Hepatocyte (in vitro differentiated cells): ENCODE measurements at regions not wholly inside any gene's neighbourhood (a gene's known extent, or its start where the extent isn't known, plus 50 kb on each side); places are given as distances from the start of the nearest gene placed in this dataset.

ENCODE experiments used
- DNase-seq: peaks from one replicate; pipeline ENCODE4 v3.0.0-alpha.2; 2016; ENCODE audit warnings: low spot score
- H2AFZ ChIP-seq: fragments of 200-600 bp; sonication (generic); 2 replicates; pipeline ENCODE4 v1.6.0; 2016; ENCODE audit warnings: antibody characterized with exemption, mild to moderate bottlenecking
- H3K27ac ChIP-seq: fragments of 200-600 bp; sonication (generic); 2 replicates; pipeline ENCODE4 v1.5.1; 2016; ENCODE audit warnings: mild to moderate bottlenecking
- H3K27me3 ChIP-seq: fragments of 200-600 bp; sonication (generic); 2 replicates; pipeline ENCODE4 v1.6.1; 2016
- H3K36me3 ChIP-seq: fragments of 200-600 bp; sonication (generic); replicated peaks from 2 replicates; pipeline ENCODE4 v1.5.1; 2016; ENCODE audit warnings: low read depth; ENCODE audit not compliant: insufficient read depth
- H3K4me1 ChIP-seq: fragments of 200-600 bp; sonication (generic); 2 replicates; pipeline ENCODE4 v1.5.1; 2016; ENCODE audit warnings: mild to moderate bottlenecking, moderate library complexity; ENCODE audit not compliant: insufficient read depth
- H3K4me2 ChIP-seq: fragments of 200-600 bp; sonication (generic); 2 replicates; pipeline ENCODE4 v1.6.0; 2016
- H3K4me3 ChIP-seq: fragments of 200-600 bp; sonication (generic); 2 replicates; pipeline ENCODE4 v1.5.1; 2016; ENCODE audit warnings: mild to moderate bottlenecking
- H3K79me2 ChIP-seq: fragments of 200-600 bp; sonication (generic); 2 replicates; pipeline ENCODE4 v1.6.0; 2017; ENCODE audit warnings: mild to moderate bottlenecking
- H3K9me2 ChIP-seq: fragments of 200-600 bp; sonication (generic); replicated peaks from 2 replicates; pipeline ENCODE4 v1.6.0; 2017; ENCODE audit warnings: mild to moderate bottlenecking; ENCODE audit not compliant: insufficient read depth
- H3K9me3 ChIP-seq: fragments of 200-600 bp; sonication (generic); 2 replicates; pipeline ENCODE4 v1.5.1; 2016; ENCODE audit warnings: low read depth, mild to moderate bottlenecking
- H4K20me1 ChIP-seq: fragments of 200-600 bp; sonication (generic); 2 replicates; pipeline ENCODE4 v1.6.0; 2016; ENCODE audit warnings: mild to moderate bottlenecking; ENCODE audit not compliant: insufficient read depth, poor library complexity, severe bottlenecking
- EZH2 ChIP-seq: fragments of 200-600 bp; sonication (generic); IDR thresholded peaks from 2 replicates; pipeline ENCODE4 v1.6.1; 2016; ENCODE audit warnings: antibody characterized with exemption, mild to moderate bottlenecking, borderline replicate concordance
- EZH2phosphoT487 ChIP-seq: fragments of 200-600 bp; sonication (generic); IDR thresholded peaks from one replicate; pipeline ENCODE4 v1.6.1; 2018; ENCODE audit warnings: antibody characterized with exemption, mild to moderate bottlenecking, low read depth, moderate library complexity; ENCODE audit not compliant: unreplicated experiment, severe bottlenecking
- WGBS: methylation state at CpG from one replicate; pipeline ENCODE4 v1.1.6; 2016; ENCODE audit warnings: low lambda C conversion rate; ENCODE audit errors: missing lambda C conversion rate; 5-methylcytosine and 5-hydroxymethylcytosine counted together
- TF ChIP-seq, protein P1 (sequence below): fragments of 200-600 bp; sonication (generic); IDR thresholded peaks from 2 replicates; pipeline ENCODE4 v1.5.1; 2016; ENCODE audit warnings: antibody characterized with exemption, mild to moderate bottlenecking; ENCODE audit not compliant: poor library complexity

DNA sequence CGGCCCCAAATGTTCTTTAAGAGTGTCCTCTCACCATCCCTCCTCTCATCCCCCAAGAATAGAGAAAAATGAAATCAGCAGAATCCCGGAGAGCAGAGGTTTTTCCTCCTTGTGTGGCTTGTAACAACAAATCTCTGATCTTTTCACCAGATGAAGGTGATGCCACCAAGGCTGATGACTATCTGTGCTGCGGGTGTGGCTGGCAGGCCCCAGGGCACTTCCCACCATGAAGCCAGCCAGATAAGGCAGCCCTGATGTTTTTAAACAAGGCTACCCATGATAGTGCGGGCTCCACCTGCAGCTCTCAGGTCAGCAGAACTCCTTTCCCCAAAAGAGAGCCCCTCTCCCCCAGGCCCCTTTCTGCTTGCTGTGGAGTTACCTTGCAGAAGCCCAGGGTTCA is 58.0 kb upstream of the PARP11 start:
- no peaks in the 10 kb centered on the region for H3K79me2 ChIP-seq
- no peaks in the 10 kb centered on the region for H3K9me2 ChIP-seq
- H3K4me1 ChIP-seq = peaks cover 21% of the 10 kb centered on the region
- H4K20me1 ChIP-seq = no peaks in the 10 kb centered on the region
- WGBS = 81% methylated on average over 4 of the region's 4 CpGs
- H2AFZ ChIP-seq = no peak overlapping the region
- TF ChIP-seq, protein P1, sequence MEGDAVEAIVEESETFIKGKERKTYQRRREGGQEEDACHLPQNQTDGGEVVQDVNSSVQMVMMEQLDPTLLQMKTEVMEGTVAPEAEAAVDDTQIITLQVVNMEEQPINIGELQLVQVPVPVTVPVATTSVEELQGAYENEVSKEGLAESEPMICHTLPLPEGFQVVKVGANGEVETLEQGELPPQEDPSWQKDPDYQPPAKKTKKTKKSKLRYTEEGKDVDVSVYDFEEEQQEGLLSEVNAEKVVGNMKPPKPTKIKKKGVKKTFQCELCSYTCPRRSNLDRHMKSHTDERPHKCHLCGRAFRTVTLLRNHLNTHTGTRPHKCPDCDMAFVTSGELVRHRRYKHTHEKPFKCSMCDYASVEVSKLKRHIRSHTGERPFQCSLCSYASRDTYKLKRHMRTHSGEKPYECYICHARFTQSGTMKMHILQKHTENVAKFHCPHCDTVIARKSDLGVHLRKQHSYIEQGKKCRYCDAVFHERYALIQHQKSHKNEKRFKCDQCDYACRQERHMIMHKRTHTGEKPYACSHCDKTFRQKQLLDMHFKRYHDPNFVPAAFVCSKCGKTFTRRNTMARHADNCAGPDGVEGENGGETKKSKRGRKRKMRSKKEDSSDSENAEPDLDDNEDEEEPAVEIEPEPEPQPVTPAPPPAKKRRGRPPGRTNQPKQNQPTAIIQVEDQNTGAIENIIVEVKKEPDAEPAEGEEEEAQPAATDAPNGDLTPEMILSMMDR = no peak
- TF ChIP-seq EZH2 = no peak
- no peak for TF ChIP-seq EZH2phosphoT487
- H3K27ac ChIP-seq = no peak overlapping the region
- no peaks in the 10 kb centered on the region for H3K27me3 ChIP-seq
- H3K36me3 ChIP-seq = no peaks in the 10 kb centered on the region
- DNase-seq = no peak
- H3K4me3 ChIP-seq = no peak overlapping the region
- H3K4me2 ChIP-seq = no peak overlapping the region
- no peaks in the 10 kb centered on the region for H3K9me3 ChIP-seq

DNA sequence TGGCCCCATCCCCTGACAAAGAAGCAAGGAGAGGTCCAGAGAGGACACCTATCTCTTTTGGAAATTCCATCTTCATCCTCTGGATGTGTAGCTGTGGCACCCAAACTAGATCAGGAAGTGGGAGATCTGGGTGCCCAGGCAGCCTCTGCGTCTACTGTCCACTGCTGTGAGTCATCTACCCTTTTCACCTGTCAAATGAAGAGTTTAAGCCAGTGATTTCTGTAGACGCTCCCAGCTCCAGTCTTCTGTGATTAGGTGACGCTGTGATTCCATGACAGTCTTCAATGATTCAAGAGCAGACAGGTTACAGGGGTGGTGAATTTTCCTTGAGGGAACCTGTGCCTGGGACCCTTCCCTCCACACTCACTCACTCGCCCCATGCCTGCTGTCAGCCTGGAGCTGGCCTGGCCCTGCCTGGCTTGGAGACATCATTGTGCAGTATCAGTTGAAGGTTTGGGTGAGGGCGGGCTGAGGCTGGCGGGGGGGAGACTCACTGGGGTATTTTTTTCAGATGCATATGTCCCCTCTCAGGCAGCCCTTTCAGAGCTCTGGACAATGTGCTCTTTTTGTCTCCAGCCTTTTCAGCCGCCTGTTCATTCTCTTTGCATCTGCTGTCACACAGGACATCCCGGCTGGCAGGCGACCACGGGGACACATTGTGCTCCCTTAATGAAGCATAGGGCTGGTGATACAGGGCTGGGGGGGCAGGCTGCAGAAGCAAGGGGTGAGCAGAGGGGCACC is 56.8 kb upstream of the PARP11 start:
- Histone ChIP-seq H3K9me2 (no peaks in the 10 kb centered on the region), H3K4me1 (peaks cover 21% of the 10 kb centered on the region), H3K79me2 (no peaks in the 10 kb centered on the region), H3K9me3 (no peaks in the 10 kb centered on the region), H3K36me3 (no peaks in the 10 kb centered on the region), H3K4me3 (no peak overlapping the region), H4K20me1 (no peaks in the 10 kb centered on the region), H3K4me2 (no peak overlapping the region), H3K27ac (peak overlapping the region; percentile 81), H2AFZ (no peak overlapping the region), H3K27me3 (no peaks in the 10 kb centered on the region)
- TF ChIP-seq EZH2 (no peak), EZH2phosphoT487 (no peak)
- TF ChIP-seq, protein P1 = no peak
- 74% methylated on average over 10 of the region's 10 CpGs for WGBS
- DNase-seq = no peak

DNA sequence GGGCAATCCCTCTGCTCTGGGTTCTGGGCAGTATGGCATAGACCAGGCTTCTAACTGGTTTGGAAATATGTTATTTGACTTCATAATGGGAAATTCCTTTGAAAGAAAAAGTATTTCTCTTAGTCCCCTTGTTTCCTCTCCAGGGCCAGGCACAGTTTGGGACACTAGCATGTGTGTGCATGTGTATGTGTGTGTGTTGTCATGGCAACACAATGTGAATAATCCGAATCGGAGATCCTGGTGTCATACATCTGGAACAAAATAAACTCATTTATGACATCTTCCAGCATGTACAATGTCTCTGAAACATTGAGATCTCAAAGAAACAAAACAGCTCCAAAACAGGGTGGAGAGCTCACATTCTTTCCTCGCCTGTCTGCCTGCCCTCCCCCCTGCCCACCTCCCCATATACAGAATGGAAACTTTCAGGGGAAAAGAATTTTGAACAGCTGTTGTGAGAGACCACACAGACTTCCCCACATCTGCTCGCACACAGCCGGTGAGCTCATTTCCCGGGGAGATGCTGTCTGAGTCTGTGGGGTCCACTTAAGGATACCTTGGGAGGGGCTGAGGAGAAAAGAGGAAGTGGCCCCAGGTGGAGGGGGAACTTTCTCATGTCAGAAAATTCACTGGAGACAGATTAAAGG is 55.5 kb upstream of the PARP11 start:
- TF ChIP-seq EZH2phosphoT487 = no peak
- TF ChIP-seq, protein P1 = no peak
- H3K9me2 ChIP-seq = no peaks in the 10 kb centered on the region
- no peaks in the 10 kb centered on the region for H3K9me3 ChIP-seq
- no peaks in the 10 kb centered on the region for H4K20me1 ChIP-seq
- H3K36me3 ChIP-seq = no peaks in the 10 kb centered on the region
- peaks cover 21% of the 10 kb centered on the region for H3K4me1 ChIP-seq
- no peaks in the 10 kb centered on the region for H3K27me3 ChIP-seq
- H3K79me2 ChIP-seq = no peaks in the 10 kb centered on the region
- peak; percentile 59 for DNase-seq
- H3K4me2 ChIP-seq = peak overlapping the region; percentile 44
- WGBS = 46% methylated on average over 6 of the region's 6 CpGs
- peak overlapping the region; percentile 88 for H3K27ac ChIP-seq
- no peak overlapping the region for H3K4me3 ChIP-seq
- no peak overlapping the region for H2AFZ ChIP-seq
